K562 (cell line): ENCODE measurements at regions not wholly inside any gene's neighbourhood (a gene's known extent, or its start where the extent isn't known, plus 50 kb on each side); places are given as distances from the start of the nearest gene placed in this dataset.

Experiments used
- ATAC-seq: fragments of 200-7000 bp; cut with Tn5 transposase; 3 replicates; pipeline ENCODE4 v1.9.1; 2020; ENCODE audit warnings: moderate library complexity
- BruUV-seq: library from RNA; stranded (reverse); fragments of 400-500 nt; replicated peaks from 2 replicates; lab custom pipeline; 2021; lab: Mats Ljungman, UMichigan
- CTCF ChIA-PET: fragments of 300-600 bp; formaldehyde crosslinking; extraction: SDS; loops from one replicate; lab custom pipeline; 2021; ENCODE audit warnings: low intra/inter-chr PET ratio; lab: Yijun Ruan, JAX
- POLR2A ChIA-PET: fragments of 300-600, 350-650 bp; sonication (Branson Sonifier 250); formaldehyde crosslinking; extraction: SDS; loops from one replicate; lab custom pipeline; 2021; ENCODE audit warnings: antibody characterized with exemption, inconsistent platforms; lab: Yijun Ruan, JAX
- DNase-seq, 4 experiments: peaks; one replicate each; pipeline versions ENCODE4 v3.0.0 to v3.0.0-alpha.2; 2011 to 2018; ENCODE audit warnings: low spot score in 3 of 4, mixed read lengths in 3 of 4; ENCODE audit errors: extremely low read depth in 1 of 4
- FAIRE-seq: peaks from 2 replicates; lab custom pipeline; 2011; peaks lifted over from hg19 to GRCh38; lab: Jason Lieb, UNC
- H2AFZ ChIP-seq: 2 replicates; pipeline ENCODE4 v1.6.0; 2011; ENCODE audit warnings: low read depth, low read length, control low read depth, inconsistent platforms
- H3K27ac ChIP-seq: fragments of 200-600 bp; 3 replicates; pipeline ENCODE4 v1.8.0; 2011; ENCODE audit warnings: low read depth, mild to moderate bottlenecking, control low read depth, inconsistent platforms, low read length, moderate library complexity, mixed read lengths; ENCODE audit errors: extremely low read depth
- H3K27me3 ChIP-seq, 2 experiments: fragments of 300-600 bp in 1 of 2; 2 replicates in 1 of 2; 3 replicates in 1 of 2; pipeline versions ENCODE4 v1.6.0 to v1.8.0; 2011; ENCODE audit warnings: inconsistent platforms in 2 of 2, low read length in 2 of 2, mild to moderate bottlenecking in 1 of 2, mixed read lengths in 1 of 2, moderate library complexity in 1 of 2; ENCODE audit not compliant: control insufficient read depth in 2 of 2, insufficient read depth in 2 of 2
- H3K36me3 ChIP-seq: fragments of 300-600 bp; 3 replicates; pipeline ENCODE4 v1.8.0; 2011; ENCODE audit warnings: mild to moderate bottlenecking, low read length, inconsistent platforms; ENCODE audit not compliant: control insufficient read depth, insufficient read depth
- H3K4me1 ChIP-seq, 2 experiments: fragments of 200-600 bp in 1 of 2; replicated peaks in 1 of 2; 2 replicates in 1 of 2; 3 replicates in 1 of 2; pipeline versions ENCODE4 v1.5.1 to v1.8.0; 2011; ENCODE audit warnings: inconsistent platforms in 2 of 2, low read length in 2 of 2, mild to moderate bottlenecking in 1 of 2, mixed read lengths in 1 of 2, moderate library complexity in 1 of 2; ENCODE audit not compliant: control insufficient read depth in 2 of 2, insufficient read depth in 2 of 2
- H3K4me2 ChIP-seq: 2 replicates; pipeline ENCODE4 v1.6.1; 2011; ENCODE audit warnings: low read length, control low read depth, inconsistent platforms, mixed read lengths; ENCODE audit not compliant: insufficient read depth
- H3K4me3 ChIP-seq: fragments of 200-600 bp; sonication (generic), shearing (Covaris generic); 2 replicates; pipeline ENCODE4 v1.5.1; 2016; ENCODE audit warnings: control low read depth, inconsistent platforms
- H3K79me2 ChIP-seq: fragments of 200-600 bp; 3 replicates; pipeline ENCODE4 v1.8.0; 2011; ENCODE audit warnings: low read length, inconsistent platforms; ENCODE audit not compliant: control insufficient read depth, insufficient read depth
- H3K9ac ChIP-seq, 2 experiments: 2 replicates each; pipeline versions ENCODE4 v1.6.0 to v1.6.1; 2011; ENCODE audit warnings: low read depth in 2 of 2, low read length in 2 of 2, control low read depth in 1 of 2, inconsistent platforms in 1 of 2, mild to moderate bottlenecking in 1 of 2, mixed read lengths in 1 of 2; ENCODE audit not compliant: insufficient read depth in 1 of 2
- H3K9me1 ChIP-seq: one replicate; pipeline ENCODE4 v1.6.0; 2011; ENCODE audit warnings: inconsistent platforms, mild to moderate bottlenecking, low read length, moderate library complexity; ENCODE audit not compliant: control insufficient read depth, insufficient read depth
- H3K9me3 ChIP-seq: replicated peaks from 2 replicates; pipeline ENCODE4 v1.5.1; 2011; ENCODE audit warnings: low read depth, low read length, inconsistent platforms; ENCODE audit not compliant: control insufficient read depth, insufficient read depth
- H4K20me1 ChIP-seq: replicated peaks from 2 replicates; pipeline ENCODE4 v1.6.1; 2011; ENCODE audit warnings: low read length, inconsistent platforms, mixed read lengths; ENCODE audit not compliant: control insufficient read depth, insufficient read depth
- CEBPG ChIP-seq, 3 experiments: fragments of 200-800 bp in 1 of 3; sonication (Bioruptor generic) in 1 of 3; sonication (generic) in 1 of 3; formaldehyde crosslinking in 1 of 3; IDR thresholded peaks in 2 of 3; conservative IDR thresholded peaks in 1 of 3; 2 replicates each; pipeline versions ENCODE4 v1.6.1 to v1.8.0; 2016 to 2022; ENCODE audit warnings: missing compliant biosample characterization in 2 of 3, missing genetic modification characterization in 2 of 3, mild to moderate bottlenecking in 1 of 3, missing genetic modification reagents in 1 of 3
- CXXC5 ChIP-seq: fragments of 250-450 bp; sonication (Bioruptor Pico); IDR thresholded peaks from 2 replicates; pipeline ENCODE4 v1.8.0; 2022; ENCODE audit warnings: inconsistent platforms, mild to moderate bottlenecking, moderate library complexity
- GABPB2 ChIP-seq: fragments of 250-450 bp; sonication (Bioruptor Pico); conservative IDR thresholded peaks from 2 replicates; pipeline ENCODE4 v1.5.1; 2021; ENCODE audit warnings: mild to moderate bottlenecking
- KDM2B ChIP-seq: fragments of 250-450 bp; sonication (Bioruptor Pico); IDR thresholded peaks from 2 replicates; pipeline ENCODE4 v1.8.0; 2021; ENCODE audit warnings: mild to moderate bottlenecking, moderate library complexity
- MAZ ChIP-seq, 2 experiments: fragments of 450-650 bp in 1 of 2; sonication (generic) in 1 of 2; formaldehyde crosslinking; IDR thresholded peaks in 1 of 2; conservative IDR thresholded peaks in 1 of 2; 2 replicates each; pipeline versions ENCODE4 v1.4.0 to v1.5.0; 2020; ENCODE audit warnings: mild to moderate bottlenecking in 1 of 2, missing genetic modification reagents in 1 of 2
- PHF8 ChIP-seq: fragments of 200-600 bp; sonication (generic); IDR thresholded peaks from 2 replicates; pipeline ENCODE4 v1.6.1; 2012; ENCODE audit warnings: mixed run types, mild to moderate bottlenecking, inconsistent platforms, low read length, moderate library complexity, borderline replicate concordance
- RBM15 ChIP-seq: fragments of 200-400 bp; formaldehyde crosslinking; IDR thresholded peaks from 2 replicates; pipeline ENCODE4 v1.6.1; 2018; ENCODE audit warnings: mild to moderate bottlenecking, low read length, moderate library complexity; ENCODE audit not compliant: insufficient read depth
- ZNF133 ChIP-seq: fragments of 250-450 bp; sonication (Bioruptor Pico); IDR thresholded peaks from 2 replicates; pipeline ENCODE4 v1.4.0; 2020; ENCODE audit warnings: mild to moderate bottlenecking
- ZNF165 ChIP-seq: fragments of 250-450 bp; sonication (Bioruptor Pico); IDR thresholded peaks from 2 replicates; pipeline ENCODE4 v1.4.0; 2020; ENCODE audit warnings: borderline replicate concordance
- ZNF347 ChIP-seq: fragments of 450-650 bp; formaldehyde crosslinking; IDR thresholded peaks from 2 replicates; pipeline ENCODE4 v1.4.0; 2020; ENCODE audit warnings: low read depth, mild to moderate bottlenecking, moderate library complexity
- WGBS: fragments of 100-300 bp; shearing (Covaris generic); methylation state at CpG from one replicate; pipeline ENCODE4 v1.1.6; 2016; ENCODE audit warnings: low coverage, mixed read lengths; ENCODE audit not compliant: insufficient coverage; ENCODE audit errors: missing lambda C conversion rate; 5-methylcytosine and 5-hydroxymethylcytosine counted together
- in situ Hi-C: fragments of 300-500 bp; cut with MboI; formaldehyde crosslinking; loops from 4 replicates; pipeline ENCODE4 v1.15.0; 2018; ENCODE audit warnings: inconsistent platforms, mixed read lengths
- intact Hi-C: fragments of 100-400 bp; cut with micrococcal nuclease; formaldehyde crosslinking; loops from 2 replicates; pipeline ENCODE4 v1.14.2; 2022
- TF ChIP-seq, protein P1 (sequence below): sonication (generic); formaldehyde crosslinking; IDR thresholded peaks from 2 replicates; pipeline ENCODE4 v1.8.1; 2022; ENCODE audit warnings: missing genetic modification reagents
- TF ChIP-seq, protein P2 (sequence below), 2 experiments: fragments of 450-650 bp in 1 of 2; IDR thresholded peaks; 2 replicates each; pipeline ENCODE4 v1.6.1; 2011 to 2017; ENCODE audit warnings: low read depth in 2 of 2, antibody characterized with exemption in 1 of 2, borderline replicate concordance in 1 of 2, low read length in 1 of 2, mild to moderate bottlenecking in 1 of 2, mixed read lengths in 1 of 2; ENCODE audit not compliant: control insufficient read depth in 1 of 2

DNA sequence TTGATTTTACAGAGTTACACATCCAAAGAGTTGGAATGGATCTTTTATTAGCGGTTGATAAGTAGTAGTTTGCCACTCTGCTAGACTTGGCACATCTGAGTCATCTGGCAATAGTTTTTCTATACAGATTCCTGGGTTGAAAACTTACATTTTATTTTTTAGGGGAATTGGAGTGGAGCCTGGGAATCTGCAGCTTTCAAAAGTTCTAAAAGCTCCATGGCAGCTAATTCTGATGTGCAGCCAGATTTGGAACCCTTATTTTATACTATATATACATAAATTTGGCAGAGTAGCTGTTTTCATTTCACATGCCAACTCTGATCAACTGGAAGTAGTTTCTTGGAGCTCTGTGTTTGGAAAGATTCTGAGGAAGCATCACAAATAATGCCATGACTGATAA is 715.5 kb downstream of the TLR4 start:
- H3K36me3 ChIP-seq = no peaks in the 10 kb centered on the region

DNA sequence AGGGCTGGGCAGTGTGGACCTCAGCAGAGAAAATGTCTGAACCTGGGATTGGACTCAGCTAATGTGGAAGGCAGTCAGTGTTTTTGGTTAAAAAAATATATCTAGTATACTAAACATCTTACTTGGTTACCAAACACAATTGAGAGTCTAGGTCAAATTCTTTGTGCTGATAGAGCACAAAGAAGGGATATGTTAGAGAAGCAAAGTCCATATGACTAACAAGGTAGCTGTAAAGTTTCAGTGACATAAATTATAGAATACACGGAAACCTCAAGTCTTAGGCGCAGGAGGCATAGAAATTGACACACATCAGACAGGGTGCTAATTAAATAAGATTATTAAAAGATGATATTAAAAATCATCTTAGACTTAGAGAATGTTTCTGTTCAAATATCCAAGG is 718.3 kb downstream of the TLR4 start:
- 0 out of 2 replicates have a peak, but pooled peaks cover 3% of the 10 kb centered on the region for H3K9me3 ChIP-seq
- in situ Hi-C loops = no loop called here
- H3K9me1 ChIP-seq = no peaks in the 10 kb centered on the region
- FAIRE-seq = no peak
- H3K27ac ChIP-seq = no peak overlapping the region
- H4K20me1 ChIP-seq = no peaks in the 10 kb centered on the region
- BruUV-seq = no TSS peak
- H3K4me3 ChIP-seq = no peak overlapping the region
- H2AFZ ChIP-seq = no peak overlapping the region
- H3K4me2 ChIP-seq = no peak overlapping the region
- no peaks in the 10 kb centered on the region for H3K27me3 ChIP-seq
- ChIA-PET POLR2A (no interaction called here), CTCF (no interaction called here)
- ATAC-seq = no peak
- no peak for DNase-seq
- no peaks in the 10 kb centered on the region for H3K36me3 ChIP-seq
- H3K9ac ChIP-seq = no peak overlapping the region
- TF ChIP-seq GABPB2 (no peak), CEBPG (CRISPR knock-in tag; IDR thresholded peaks at IDR 0.05) (no peak), CEBPG (tag; conservative IDR thresholded peaks at IDR 0.05 in 1 of 2, IDR thresholded peaks at IDR 0.05 in 1 of 2) (no peak), PHF8 (no peak), KDM2B (no peak)
- TF ChIP-seq, protein P1, sequence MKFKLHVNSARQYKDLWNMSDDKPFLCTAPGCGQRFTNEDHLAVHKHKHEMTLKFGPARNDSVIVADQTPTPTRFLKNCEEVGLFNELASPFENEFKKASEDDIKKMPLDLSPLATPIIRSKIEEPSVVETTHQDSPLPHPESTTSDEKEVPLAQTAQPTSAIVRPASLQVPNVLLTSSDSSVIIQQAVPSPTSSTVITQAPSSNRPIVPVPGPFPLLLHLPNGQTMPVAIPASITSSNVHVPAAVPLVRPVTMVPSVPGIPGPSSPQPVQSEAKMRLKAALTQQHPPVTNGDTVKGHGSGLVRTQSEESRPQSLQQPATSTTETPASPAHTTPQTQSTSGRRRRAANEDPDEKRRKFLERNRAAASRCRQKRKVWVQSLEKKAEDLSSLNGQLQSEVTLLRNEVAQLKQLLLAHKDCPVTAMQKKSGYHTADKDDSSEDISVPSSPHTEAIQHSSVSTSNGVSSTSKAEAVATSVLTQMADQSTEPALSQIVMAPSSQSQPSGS = no peak
- TF ChIP-seq, protein P2, sequence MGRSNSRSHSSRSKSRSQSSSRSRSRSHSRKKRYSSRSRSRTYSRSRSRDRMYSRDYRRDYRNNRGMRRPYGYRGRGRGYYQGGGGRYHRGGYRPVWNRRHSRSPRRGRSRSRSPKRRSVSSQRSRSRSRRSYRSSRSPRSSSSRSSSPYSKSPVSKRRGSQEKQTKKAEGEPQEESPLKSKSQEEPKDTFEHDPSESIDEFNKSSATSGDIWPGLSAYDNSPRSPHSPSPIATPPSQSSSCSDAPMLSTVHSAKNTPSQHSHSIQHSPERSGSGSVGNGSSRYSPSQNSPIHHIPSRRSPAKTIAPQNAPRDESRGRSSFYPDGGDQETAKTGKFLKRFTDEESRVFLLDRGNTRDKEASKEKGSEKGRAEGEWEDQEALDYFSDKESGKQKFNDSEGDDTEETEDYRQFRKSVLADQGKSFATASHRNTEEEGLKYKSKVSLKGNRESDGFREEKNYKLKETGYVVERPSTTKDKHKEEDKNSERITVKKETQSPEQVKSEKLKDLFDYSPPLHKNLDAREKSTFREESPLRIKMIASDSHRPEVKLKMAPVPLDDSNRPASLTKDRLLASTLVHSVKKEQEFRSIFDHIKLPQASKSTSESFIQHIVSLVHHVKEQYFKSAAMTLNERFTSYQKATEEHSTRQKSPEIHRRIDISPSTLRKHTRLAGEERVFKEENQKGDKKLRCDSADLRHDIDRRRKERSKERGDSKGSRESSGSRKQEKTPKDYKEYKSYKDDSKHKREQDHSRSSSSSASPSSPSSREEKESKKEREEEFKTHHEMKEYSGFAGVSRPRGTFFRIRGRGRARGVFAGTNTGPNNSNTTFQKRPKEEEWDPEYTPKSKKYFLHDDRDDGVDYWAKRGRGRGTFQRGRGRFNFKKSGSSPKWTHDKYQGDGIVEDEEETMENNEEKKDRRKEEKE (IDR thresholded peaks at IDR 0.05; ENCODE audit: borderline replicate concordance in 1 of 2, control insufficient read depth in 1 of 2, low read depth in 2 of 2, low read length in 1 of 2) = no peak
- WGBS = 0% methylated on average over 2 of the region's 2 CpGs
- no peaks in the 10 kb centered on the region for H3K4me1 ChIP-seq
- intact Hi-C loops = no loop called here
- H3K79me2 ChIP-seq = no peaks in the 10 kb centered on the region

More for the DNA sequence above, 715.5 kb downstream of the TLR4 start:
- Histone ChIP-seq H3K27me3 (no peaks in the 10 kb centered on the region), H3K9ac (no peak overlapping the region), H3K9me1 (no peaks in the 10 kb centered on the region), H3K9me3 (no peaks in the 10 kb centered on the region), H3K4me3 (no peak overlapping the region), H3K27ac (no peak overlapping the region), H3K4me1 (no peaks in the 10 kb centered on the region), H4K20me1 (no peaks in the 10 kb centered on the region), H3K4me2 (no peak overlapping the region), H2AFZ (no peak overlapping the region), H3K79me2 (no peaks in the 10 kb centered on the region)
- CTCF ChIA-PET = no interaction called here
- intact Hi-C loops = no loop called here
- ATAC-seq = no peak
- no peak for TF ChIP-seq RBM15
- no peak for TF ChIP-seq ZNF347 (CRISPR knock-in tag)
- no peak for TF ChIP-seq MAZ (CRISPR knock-in tag; conservative IDR thresholded peaks at IDR 0.05 in 1 of 2, IDR thresholded peaks at IDR 0.05 in 1 of 2)
- TF ChIP-seq CXXC5 = no peak
- TF ChIP-seq ZNF165 (CRISPR knock-in tag) = no peak
- no peak for TF ChIP-seq ZNF133
- in situ Hi-C loops = no loop called here
- FAIRE-seq = no peak
- 0% methylated on average over 1 of the region's 1 CpG for WGBS
- BruUV-seq = no TSS peak
- POLR2A ChIA-PET = no interaction called here
- no peak for DNase-seq
